ENCODE measurements at regions not wholly inside any gene's neighbourhood (a gene's known extent, or its start where the extent isn't known, plus 50 kb on each side); places are given as distances from the start of the nearest gene placed in this dataset.
"Not testable (repeated sequence)": the region's sequence is repeated elsewhere in the genome, so short reads cannot be mapped to it uniquely, and the experiment has no call there.

DNA sequence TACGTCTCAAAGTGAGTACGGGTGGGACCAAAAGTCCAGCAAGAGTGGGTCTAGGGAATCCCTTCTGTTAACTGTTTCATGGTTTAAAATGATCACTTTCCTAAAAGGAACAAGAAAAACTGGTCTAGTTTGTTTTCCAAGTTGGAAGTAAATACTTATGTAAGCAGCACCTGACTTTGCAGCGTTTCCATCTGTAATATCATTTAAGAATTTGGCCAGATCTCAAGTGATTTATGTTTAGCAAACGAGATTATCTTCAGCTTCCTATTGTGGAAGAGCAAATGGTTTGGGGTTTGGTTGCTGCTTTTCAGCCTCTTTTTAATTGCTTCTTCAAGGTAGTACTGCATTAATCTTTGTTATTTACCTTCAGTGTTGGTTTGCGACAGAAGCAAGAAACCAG is 50.4 kb downstream of the FHIP1A start:
- no peak for DNase-seq

- DNase-seq: no peak
Observed at GRCh38 chr4:151460434-151460833, 51.5 kb downstream of the FHIP1A start.

GRCh38 chr4:151462554-151462953 is 53.6 kb downstream of the FHIP1A start:
- no peak for DNase-seq

GRCh38 chr4:151468715-151469696 is 60.0 kb downstream of the FHIP1A start:
- DNase-seq: no peak

DNA sequence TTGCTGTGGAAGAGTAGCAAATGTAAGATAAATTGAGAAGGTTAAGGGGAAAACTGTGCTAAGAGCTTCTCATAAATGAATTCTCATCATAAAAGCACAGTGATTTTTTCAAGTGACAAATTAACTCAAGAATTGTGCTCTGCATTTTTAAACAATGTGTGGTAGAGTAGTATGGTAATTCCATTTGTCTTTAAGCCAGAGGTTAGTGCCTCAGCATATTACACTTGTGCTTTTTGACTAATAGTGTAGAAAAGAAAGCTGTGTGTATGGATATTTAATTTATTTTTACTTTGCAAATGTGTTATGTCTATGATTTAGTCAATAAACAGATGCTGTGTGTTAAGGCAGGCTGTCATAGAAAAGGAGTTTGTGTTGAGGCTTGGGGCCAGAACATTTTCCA is 61.0 kb downstream of the FHIP1A start:
- DNase-seq: no peak

DNA sequence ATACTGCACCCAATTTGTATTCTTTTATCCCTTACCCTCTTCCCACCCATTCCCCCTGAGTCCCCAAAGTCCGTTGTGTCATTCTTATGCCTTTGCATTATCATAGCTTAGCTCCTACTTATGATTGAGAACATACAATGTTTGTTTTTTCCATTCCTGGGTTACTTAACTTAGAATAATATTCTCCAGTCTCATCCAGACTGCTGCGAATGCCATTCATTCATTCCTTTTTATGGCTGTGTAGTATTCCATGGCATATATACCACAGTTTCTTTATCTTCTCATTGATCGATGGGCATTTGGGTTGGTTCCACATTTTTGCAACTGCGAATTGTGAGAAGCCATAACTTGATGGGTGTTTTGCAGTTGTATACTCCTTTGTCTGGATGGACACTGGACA is 62.8 kb downstream of the FHIP1A start:
- DNase-seq: no peak

- no peak for DNase-seq
Observed at GRCh38 chr4:151472297-151472696, 63.3 kb downstream of the FHIP1A start.

GRCh38 chr4:151472711-151473110 is 63.7 kb downstream of the FHIP1A start:
- no peak for DNase-seq

DNA sequence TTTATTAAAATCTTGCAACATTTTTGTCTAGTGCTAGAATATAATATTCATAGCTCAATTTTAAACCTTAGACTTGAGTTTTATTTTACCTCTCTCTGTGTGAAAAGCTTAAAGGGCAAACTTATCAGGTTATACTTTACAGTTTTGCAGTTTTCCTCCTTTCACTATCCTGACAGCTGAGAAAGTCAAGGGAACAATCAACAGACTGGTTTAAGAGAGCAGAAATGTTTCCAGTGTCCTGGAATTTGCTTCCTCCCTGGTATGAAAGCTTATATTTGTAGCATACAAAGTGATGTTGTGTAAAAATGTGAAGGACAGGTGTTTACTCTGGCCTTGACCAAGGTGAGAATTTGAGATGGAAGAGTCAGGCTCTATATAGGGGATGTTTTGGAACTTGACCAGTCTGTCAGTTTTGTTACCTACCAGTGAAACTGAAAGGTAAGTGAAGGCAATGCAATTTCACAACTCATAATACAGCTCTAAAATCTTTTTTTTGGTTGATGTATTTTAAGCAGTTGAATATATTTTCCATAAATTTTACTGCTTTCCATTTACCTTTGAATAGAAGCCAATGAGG is 64.6 kb downstream of the FHIP1A start:
- no peak for DNase-seq

GRCh38 chr4:151475035-151475714 is 66.2 kb downstream of the FHIP1A start:
- no peak for DNase-seq

DNA sequence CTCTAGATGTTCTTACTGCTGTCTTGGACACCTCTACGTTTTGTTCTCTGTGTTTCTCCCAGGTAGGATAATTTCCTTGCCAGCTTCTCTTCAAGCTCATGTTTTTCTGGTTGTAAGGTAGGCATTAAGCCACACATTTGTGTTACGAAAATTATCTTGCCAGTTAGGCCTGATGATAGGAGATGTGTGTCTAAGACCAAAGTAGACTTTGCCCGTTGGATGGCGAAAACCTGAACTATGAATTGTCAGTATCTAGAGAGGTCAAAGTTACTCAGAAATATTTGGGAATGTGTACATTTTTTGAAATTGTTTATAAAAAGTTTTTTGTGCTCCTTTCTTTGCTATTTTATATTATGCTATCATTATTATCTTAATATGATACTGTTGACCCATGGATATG is 72.8 kb downstream of the FHIP1A start:
- no peak for DNase-seq

DNA sequence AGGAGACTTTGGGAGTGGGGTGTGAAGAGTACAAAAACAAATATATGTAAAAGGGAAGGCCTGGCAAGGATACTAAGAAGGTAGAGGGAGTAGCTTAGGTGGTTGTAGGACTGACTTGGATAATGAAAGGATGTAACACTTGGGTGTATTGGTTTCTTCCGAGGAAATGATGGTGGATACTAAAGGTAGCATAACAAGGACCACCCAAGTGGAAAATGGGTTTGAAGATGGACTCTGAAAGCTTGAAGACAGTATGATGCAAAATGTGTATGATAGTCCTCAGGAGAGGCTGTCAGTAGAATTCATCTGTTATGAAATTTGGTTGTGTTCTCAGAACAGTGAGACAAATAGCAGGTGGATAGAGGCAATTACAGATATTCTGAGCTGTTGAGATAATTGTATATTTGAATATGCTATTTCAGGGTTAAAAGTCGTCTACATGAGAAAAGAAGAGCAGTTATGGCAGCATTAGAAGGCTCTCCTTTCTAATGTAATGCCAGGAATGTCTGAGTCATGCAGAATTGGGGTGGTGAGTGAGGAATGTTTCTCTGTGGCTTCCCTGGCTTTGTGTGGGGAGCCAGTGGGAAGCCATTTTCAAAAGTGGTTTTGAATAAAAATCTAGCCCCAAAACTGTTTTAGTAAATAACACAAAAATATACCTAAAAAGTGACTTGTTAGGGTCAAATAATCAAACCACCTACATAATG is 75.6 kb downstream of the FHIP1A start:
- no peak for DNase-seq

GRCh38 chr4:151485541-151486131 is 76.7 kb downstream of the FHIP1A start:
- no peak for DNase-seq

GRCh38 chr4:151486168-151486567 is 77.2 kb downstream of the FHIP1A start:
- no peak for DNase-seq

- no peak for DNase-seq
Observed at GRCh38 chr4:151488968-151489367, 80.0 kb downstream of the FHIP1A start.

- peak; percentile 41 for DNase-seq
Observed at GRCh38 chr4:151489462-151490203, 80.7 kb downstream of the FHIP1A start.

- DNase-seq: not testable (repeated sequence)
Observed at GRCh38 chr4:151495612-151496011, 86.6 kb downstream of the FHIP1A start.

GRCh38 chr4:151511548-151511947 is 102.6 kb downstream of the FHIP1A start:
- not testable (repeated sequence) for DNase-seq

- no peak for DNase-seq
Observed at GRCh38 chr4:151517896-151518295, 108.9 kb downstream of the FHIP1A start.

- no peak for DNase-seq
Observed at GRCh38 chr4:151518359-151518758, 109.4 kb downstream of the FHIP1A start.

DNA sequence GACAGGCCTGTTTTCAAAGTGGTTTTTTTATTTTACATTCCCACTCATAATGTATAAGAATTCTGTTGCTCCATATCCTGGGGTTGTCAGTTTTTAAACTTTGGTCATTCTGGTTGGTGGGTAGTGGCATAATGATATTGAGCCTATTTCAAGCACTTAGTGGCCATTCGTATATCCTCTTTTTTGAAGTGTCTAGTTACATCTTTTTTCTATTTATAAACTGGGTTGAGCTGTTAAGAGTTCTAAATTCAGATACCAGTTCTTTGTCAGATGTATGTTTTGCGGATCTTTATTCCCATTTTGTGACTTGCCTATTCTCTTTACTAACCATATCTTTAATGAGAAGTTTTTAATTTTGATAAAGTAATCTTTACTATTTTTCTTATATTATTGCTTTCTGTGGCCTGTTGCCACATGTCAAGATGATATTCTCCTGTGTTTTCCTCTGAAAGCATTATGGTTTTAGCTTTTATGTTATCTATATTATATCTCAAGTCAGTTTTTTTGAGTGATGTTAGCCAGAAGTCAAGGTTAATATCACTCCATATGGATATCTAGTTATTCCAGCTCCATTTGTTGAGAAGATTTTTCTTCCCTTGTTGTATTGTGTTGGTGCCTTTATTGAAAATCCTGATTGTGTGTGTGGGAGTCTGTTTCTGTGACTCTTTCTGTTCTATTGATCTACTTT is 110.9 kb downstream of the FHIP1A start:
- no peak for DNase-seq

Data from NCI-H1417 treated with DMSO at 0.1 percent for 48 hours (cell line).